ENCODE measurements at regions not wholly inside any gene's neighbourhood (a gene's known extent, or its start where the extent isn't known, plus 50 kb on each side); places are given as distances from the start of the nearest gene placed in this dataset.

- no TSS peak for BruUV-seq (replicated peaks)
- Histone ChIP-seq H3K4me1 (replicated peaks; ENCODE audit: insufficient read depth) (no peaks in the 10 kb centered on the region), H3F3A (ENCODE audit: insufficient read depth, low read depth) (no peaks in the 10 kb centered on the region), H3K4me3 (no peak overlapping the region), H2AFZ (no peak overlapping the region), H3K27ac (no peak overlapping the region), H3K79me2 (ENCODE audit: low read depth) (no peaks in the 10 kb centered on the region), H3K9me2 (ENCODE audit: insufficient read depth) (no peaks in the 10 kb centered on the region), H3K36me3 (ENCODE audit: low read depth) (no peaks in the 10 kb centered on the region), H3K4me2 (no peak overlapping the region), H3K27me3 (ENCODE audit: insufficient read depth, low read depth) (peaks cover 17% of the 10 kb centered on the region; the same call in 1 of the 2 replicates), H3K9me3 (ENCODE audit: insufficient read depth, low read depth) (no peaks in the 10 kb centered on the region), H4K20me1 (ENCODE audit: insufficient read depth) (no peaks in the 10 kb centered on the region)
- POLR2A ChIA-PET (ENCODE audit: unreplicated experiment) = no interaction called here
- CTCF ChIA-PET = no interaction called here
- no peak for TF ChIP-seq EZH2 (IDR thresholded peaks at IDR 0.05; ENCODE audit: low read depth)
- no peak for TF ChIP-seq CTCF (conservative IDR thresholded peaks at IDR 0.05)
- intact Hi-C loops (cut with micrococcal nuclease; ENCODE audit: unreplicated experiment) = loop anchor here (10.0 kb wide), 1 partner anchor 902 kb away; no protein-coding TSS in a partner anchor
- DNase-seq = no peak
Observed at GRCh38 chr1:95652423-95652965, 418.5 kb downstream of the RWDD3 start.

GRCh38 chr1:95653618-95654017 is 419.6 kb downstream of the RWDD3 start:
- H3K4me3 ChIP-seq = no peak overlapping the region
- no peaks in the 10 kb centered on the region for H3K36me3 ChIP-seq (ENCODE audit: low read depth)
- no peak for DNase-seq
- no peaks in the 10 kb centered on the region for H3K9me3 ChIP-seq (ENCODE audit: insufficient read depth, low read depth)
- H3K4me1 ChIP-seq (replicated peaks; ENCODE audit: insufficient read depth) = no peaks in the 10 kb centered on the region
- TF ChIP-seq EZH2 (IDR thresholded peaks at IDR 0.05; ENCODE audit: low read depth) = no peak
- no peak for TF ChIP-seq CTCF (conservative IDR thresholded peaks at IDR 0.05)
- H4K20me1 ChIP-seq (ENCODE audit: insufficient read depth) = no peaks in the 10 kb centered on the region
- no peaks in the 10 kb centered on the region for H3F3A ChIP-seq (ENCODE audit: insufficient read depth, low read depth)
- H2AFZ ChIP-seq = no peak overlapping the region
- no peaks in the 10 kb centered on the region for H3K9me2 ChIP-seq (ENCODE audit: insufficient read depth)
- H3K27ac ChIP-seq = no peak overlapping the region
- peaks cover 17% of the 10 kb centered on the region; the same call in 1 of the 2 replicates for H3K27me3 ChIP-seq (ENCODE audit: insufficient read depth, low read depth)
- no peak overlapping the region for H3K4me2 ChIP-seq
- ChIA-PET CTCF (no interaction called here), POLR2A (ENCODE audit: unreplicated experiment) (interaction anchor here (0.7 kb wide), 1 partner anchor 799 kb away, joined by 5 read pairs; no protein-coding TSS in a partner anchor)
- H3K79me2 ChIP-seq (ENCODE audit: low read depth) = no peaks in the 10 kb centered on the region
- no TSS peak for BruUV-seq (replicated peaks)
- intact Hi-C loops (cut with micrococcal nuclease; ENCODE audit: unreplicated experiment) = loop anchor here (10.0 kb wide), 1 partner anchor 901 kb away; no protein-coding TSS in a partner anchor

- Histone ChIP-seq H3K4me2 (no peak overlapping the region), H3K79me2 (ENCODE audit: low read depth) (no peaks in the 10 kb centered on the region), H3K9me3 (ENCODE audit: insufficient read depth, low read depth) (no peaks in the 10 kb centered on the region), H3K27ac (no peak overlapping the region), H3K36me3 (ENCODE audit: low read depth) (no peaks in the 10 kb centered on the region), H4K20me1 (ENCODE audit: insufficient read depth) (no peaks in the 10 kb centered on the region), H3K4me3 (no peak overlapping the region), H3F3A (ENCODE audit: insufficient read depth, low read depth) (no peaks in the 10 kb centered on the region), H3K4me1 (replicated peaks; ENCODE audit: insufficient read depth) (no peaks in the 10 kb centered on the region), H2AFZ (no peak overlapping the region), H3K27me3 (ENCODE audit: insufficient read depth, low read depth) (peaks cover 17% of the 10 kb centered on the region; the same call in 1 of the 2 replicates), H3K9me2 (ENCODE audit: insufficient read depth) (0 out of 2 replicates have a peak, but pooled peaks cover under 1% of the 10 kb centered on the region)
- BruUV-seq (replicated peaks) = no TSS peak
- ChIA-PET CTCF (no interaction called here), POLR2A (ENCODE audit: unreplicated experiment) (interaction anchor here (0.6 kb wide), 1 partner anchor 288 kb away, joined by 3 read pairs; no protein-coding TSS in a partner anchor)
- no peak for DNase-seq
- intact Hi-C loops (cut with micrococcal nuclease; ENCODE audit: unreplicated experiment) = loop anchor here (10.0 kb wide), 1 partner anchor 899 kb away; no protein-coding TSS in a partner anchor
- TF ChIP-seq CTCF (conservative IDR thresholded peaks at IDR 0.05) (no peak), EZH2 (IDR thresholded peaks at IDR 0.05; ENCODE audit: low read depth) (no peak)
Observed at GRCh38 chr1:95655321-95656020, 421.5 kb downstream of the RWDD3 start.

All from PC-9 (cell line).